CD14-positive monocyte (primary cell): ENCODE measurements at regions not wholly inside any gene's neighbourhood (a gene's known extent, or its start where the extent isn't known, plus 50 kb on each side); places are given as distances from the start of the nearest gene placed in this dataset.

Source experiments
- DNase-seq, 3 donors: peaks; one replicate each; pipeline ENCODE4 v3.0.0-alpha.2; 2011 to 2022
- H2AFZ ChIP-seq: 2 replicates; pipeline ENCODE4 v1.6.0; 2012; ENCODE audit warnings: mild to moderate bottlenecking, low read depth, low read length, inconsistent platforms; ENCODE audit not compliant: insufficient read depth, poor library complexity, severe bottlenecking
- H3K27ac ChIP-seq, 2 donors: 1 replicate in 1 of 2; 2 replicates in 1 of 2; pipeline ENCODE4 v1.5.1; 2012 to 2013; ENCODE audit warnings: low read length in 2 of 2, control low read depth in 1 of 2, inconsistent platforms in 1 of 2, low read depth in 1 of 2, mild to moderate bottlenecking in 1 of 2
- H3K27me3 ChIP-seq, 2 donors: one replicate each; pipeline versions ENCODE4 v1.6.0 to v1.6.1; 2011 to 2013; ENCODE audit warnings: low read length in 2 of 2; ENCODE audit not compliant: control insufficient read depth in 2 of 2, insufficient read depth in 2 of 2
- H3K36me3 ChIP-seq, 2 donors: replicated peaks in 1 of 2; 1 replicate in 1 of 2; 2 replicates in 1 of 2; pipeline versions ENCODE4 v1.5.1 to v1.6.1; 2012 to 2013; ENCODE audit warnings: low read length in 2 of 2, control low read depth in 1 of 2, inconsistent platforms in 1 of 2, mild to moderate bottlenecking in 1 of 2; ENCODE audit not compliant: insufficient read depth in 2 of 2, control insufficient read depth in 1 of 2
- H3K4me1 ChIP-seq, 2 donors: 1 replicate in 1 of 2; 2 replicates in 1 of 2; pipeline versions ENCODE4 v1.5.1 to v1.6.1; 2012 to 2013; ENCODE audit warnings: low read length in 2 of 2, control low read depth in 1 of 2, inconsistent platforms in 1 of 2, mild to moderate bottlenecking in 1 of 2, moderate library complexity in 1 of 2; ENCODE audit not compliant: insufficient read depth in 2 of 2, control insufficient read depth in 1 of 2
- H3K4me2 ChIP-seq: replicated peaks from 2 replicates; pipeline ENCODE3; 2012; ENCODE audit warnings: low read length, moderate library complexity, mild to moderate bottlenecking; ENCODE audit not compliant: poor library complexity, severe bottlenecking; ENCODE audit errors: extremely low read depth
- H3K4me3 ChIP-seq, 3 experiments: fragments of 200-600 bp in 1 of 3; sonication (generic) in 1 of 3; replicated peaks in 1 of 3; 1 replicate in 2 of 3; 2 replicates in 1 of 3; pipeline ENCODE4 v1.5.1; 2011 to 2013; ENCODE audit warnings: low read length in 3 of 3, mild to moderate bottlenecking in 3 of 3, control low read depth in 2 of 3, low read depth in 2 of 3, inconsistent platforms in 1 of 3, moderate library complexity in 1 of 3
- H3K79me2 ChIP-seq: 2 replicates; pipeline ENCODE4 v1.6.0; 2012; ENCODE audit warnings: mild to moderate bottlenecking, control low read depth, inconsistent platforms, low read length, moderate library complexity; ENCODE audit not compliant: insufficient read depth
- H3K9ac ChIP-seq: 2 replicates; pipeline ENCODE4 v1.6.0; 2017; ENCODE audit warnings: low read length, mild to moderate bottlenecking; ENCODE audit not compliant: insufficient read depth, poor library complexity, severe bottlenecking
- H3K9me3 ChIP-seq, 2 donors: replicated peaks in 1 of 2; 1 replicate in 1 of 2; 2 replicates in 1 of 2; pipeline versions ENCODE4 v1.5.1 to v1.6.1; 2012 to 2013; ENCODE audit warnings: low read length in 2 of 2, control low read depth in 1 of 2; ENCODE audit not compliant: control insufficient read depth in 1 of 2, insufficient read depth in 1 of 2
- H4K20me1 ChIP-seq: 2 replicates; pipeline ENCODE4 v1.6.0; 2012; ENCODE audit warnings: mild to moderate bottlenecking, low read length, control low read depth, moderate library complexity; ENCODE audit not compliant: insufficient read depth
- H3K27ac Mint-ChIP-seq, 7 donors: one replicate each; pipeline ENCODE4 v1.8.0; 2020; ENCODE audit warnings: mild to moderate bottlenecking in 7 of 7, mixed read lengths in 7 of 7, moderate library complexity in 6 of 7, inconsistent platforms in 2 of 7
- H3K27me3 Mint-ChIP-seq, 3 donors: one replicate each; pipeline ENCODE4 v1.8.0; 2021 to 2022; ENCODE audit warnings: low read depth in 3 of 3, mild to moderate bottlenecking in 3 of 3, mixed read lengths in 3 of 3, moderate library complexity in 3 of 3, inconsistent platforms in 1 of 3
- H3K36me3 Mint-ChIP-seq, 2 donors: one replicate each; pipeline ENCODE4 v1.8.0; 2020; ENCODE audit warnings: mixed read lengths in 2 of 2, inconsistent platforms in 1 of 2, mild to moderate bottlenecking in 1 of 2
- H3K4me1 Mint-ChIP-seq: one replicate; pipeline ENCODE4 v1.8.0; 2020; ENCODE audit warnings: mild to moderate bottlenecking, mixed read lengths
- H3K4me3 Mint-ChIP-seq, 2 donors: one replicate each; pipeline ENCODE4 v1.8.0; 2020; ENCODE audit warnings: mild to moderate bottlenecking in 2 of 2, mixed read lengths in 2 of 2, moderate library complexity in 1 of 2
- H3K9me3 Mint-ChIP-seq, 7 donors: one replicate each; pipeline ENCODE4 v1.8.0; 2020 to 2022; ENCODE audit warnings: mixed read lengths in 7 of 7, mild to moderate bottlenecking in 6 of 7, moderate library complexity in 6 of 7, inconsistent platforms in 2 of 7
- WGBS: methylation state at CpG from one replicate; pipeline ENCODE4 v1.1.5; 2013; ENCODE audit warnings: missing lambda C conversion rate; ENCODE audit not compliant: insufficient coverage; 5-methylcytosine and 5-hydroxymethylcytosine counted together
- intact Hi-C, 2 donors: fragments of 100-400 bp; cut with micrococcal nuclease; formaldehyde crosslinking; loops; one replicate each; pipeline versions ENCODE4 v1.15.0 to v1.15.1; 2023
- TF ChIP-seq, protein P1 (sequence below): fragments of 200-600 bp; IDR thresholded peaks from one replicate; pipeline ENCODE4 v1.8.0; 2022; ENCODE audit warnings: antibody characterized with exemption, mild to moderate bottlenecking

DNA sequence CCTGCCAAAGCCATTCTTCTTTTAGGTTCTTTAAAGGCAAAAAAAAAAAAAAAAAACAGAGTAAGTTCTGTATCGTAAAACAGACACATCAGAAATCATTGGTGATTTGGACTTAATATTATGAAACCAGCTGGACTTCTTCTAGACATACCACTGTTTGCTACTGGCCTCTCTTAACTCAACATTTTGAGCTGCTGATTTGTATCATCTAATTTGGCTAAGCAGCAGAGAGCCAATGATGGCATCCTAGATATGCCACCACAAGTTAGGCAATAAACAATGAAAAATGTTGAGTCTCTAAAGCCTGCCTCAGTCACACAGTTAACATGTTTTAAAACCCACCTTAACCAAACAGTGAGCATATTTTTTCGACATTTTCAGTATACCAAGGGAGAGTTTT is 1034.3 kb upstream of the NXPH2 start:
- no peak overlapping the region for H3K4me3 ChIP-seq
- TF ChIP-seq, protein P1, sequence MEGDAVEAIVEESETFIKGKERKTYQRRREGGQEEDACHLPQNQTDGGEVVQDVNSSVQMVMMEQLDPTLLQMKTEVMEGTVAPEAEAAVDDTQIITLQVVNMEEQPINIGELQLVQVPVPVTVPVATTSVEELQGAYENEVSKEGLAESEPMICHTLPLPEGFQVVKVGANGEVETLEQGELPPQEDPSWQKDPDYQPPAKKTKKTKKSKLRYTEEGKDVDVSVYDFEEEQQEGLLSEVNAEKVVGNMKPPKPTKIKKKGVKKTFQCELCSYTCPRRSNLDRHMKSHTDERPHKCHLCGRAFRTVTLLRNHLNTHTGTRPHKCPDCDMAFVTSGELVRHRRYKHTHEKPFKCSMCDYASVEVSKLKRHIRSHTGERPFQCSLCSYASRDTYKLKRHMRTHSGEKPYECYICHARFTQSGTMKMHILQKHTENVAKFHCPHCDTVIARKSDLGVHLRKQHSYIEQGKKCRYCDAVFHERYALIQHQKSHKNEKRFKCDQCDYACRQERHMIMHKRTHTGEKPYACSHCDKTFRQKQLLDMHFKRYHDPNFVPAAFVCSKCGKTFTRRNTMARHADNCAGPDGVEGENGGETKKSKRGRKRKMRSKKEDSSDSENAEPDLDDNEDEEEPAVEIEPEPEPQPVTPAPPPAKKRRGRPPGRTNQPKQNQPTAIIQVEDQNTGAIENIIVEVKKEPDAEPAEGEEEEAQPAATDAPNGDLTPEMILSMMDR = no peak
- Mint-ChIP-seq H3K36me3 (no peaks in the 10 kb centered on the region), H3K27me3 (peaks cover 0 to 3% (median 0%) of the 10 kb centered on the region in 3 donors), H3K27ac (no peak overlapping the region), H3K4me3 (no peak overlapping the region), H3K4me1 (no peaks in the 10 kb centered on the region), H3K9me3 (peaks cover 0 to 1% (median 0%) of the 10 kb centered on the region in 7 donors)
- H3K36me3 ChIP-seq = no peaks in the 10 kb centered on the region
- no peaks in the 10 kb centered on the region for H3K4me1 ChIP-seq
- H3K9ac ChIP-seq = no peak overlapping the region
- H4K20me1 ChIP-seq = no peaks in the 10 kb centered on the region
- no peaks in the 10 kb centered on the region for H3K79me2 ChIP-seq
- no peaks in the 10 kb centered on the region for H3K9me3 ChIP-seq
- H2AFZ ChIP-seq = no peak overlapping the region
- no peak for DNase-seq
- H3K27ac ChIP-seq = no peak overlapping the region
- intact Hi-C loops = no loop called here
- no peak overlapping the region for H3K4me2 ChIP-seq
- no peaks in the 10 kb centered on the region for H3K27me3 ChIP-seq
- whole genome bisulfite sequencing = no CpG with 5 or more reads among the region's 2 CpGs

DNA sequence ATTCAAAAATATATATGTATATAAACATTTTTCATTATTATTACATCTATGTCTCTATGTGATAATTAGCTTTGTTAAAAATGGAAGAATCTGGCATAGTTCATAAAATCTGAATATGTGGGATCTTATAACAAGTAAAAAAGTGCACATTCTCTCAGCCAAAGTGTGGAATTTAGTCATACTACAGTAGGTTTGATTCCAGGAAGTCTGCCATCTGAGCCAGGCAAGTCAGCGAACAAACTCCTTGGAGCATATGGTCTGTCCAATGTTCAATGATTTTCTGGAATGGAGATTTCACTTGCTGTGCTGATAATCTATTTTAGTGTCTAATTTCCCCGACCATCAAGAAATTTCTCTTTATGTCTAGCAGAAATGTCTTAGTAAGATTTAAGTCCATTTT is 1033.2 kb upstream of the NXPH2 start:
- Histone ChIP-seq H3K79me2 (no peaks in the 10 kb centered on the region), H3K36me3 (no peaks in the 10 kb centered on the region), H3K27ac (no peak overlapping the region), H3K4me3 (no peak overlapping the region), H4K20me1 (no peaks in the 10 kb centered on the region), H2AFZ (no peak overlapping the region), H3K9ac (no peak overlapping the region), H3K27me3 (no peaks in the 10 kb centered on the region), H3K4me1 (no peaks in the 10 kb centered on the region), H3K4me2 (no peak overlapping the region), H3K9me3 (no peaks in the 10 kb centered on the region)
- Mint-ChIP-seq H3K9me3 (no peaks in the 10 kb centered on the region), H3K4me3 (no peak overlapping the region), H3K27me3 (peaks cover 0 to 3% (median 0%) of the 10 kb centered on the region in 3 donors), H3K36me3 (no peaks in the 10 kb centered on the region), H3K27ac (no peak overlapping the region), H3K4me1 (no peaks in the 10 kb centered on the region)
- intact Hi-C loops = no loop called here
- TF ChIP-seq, protein P1 = no peak
- DNase-seq = no peak
- WGBS = 100% methylated on average over 1 of the region's 2 CpGs
